Chondrocyte (in vitro differentiated cells): ENCODE measurements at regions not wholly inside any gene's neighbourhood (a gene's known extent, or its start where the extent isn't known, plus 50 kb on each side); places are given as distances from the start of the nearest gene placed in this dataset.

Source experiments
- DNase-seq: peaks from one replicate; pipeline ENCODE4 v3.0.0; 2021; ENCODE audit warnings: mixed read lengths, low spot score
- H3K27ac Mint-ChIP-seq: one replicate; pipeline ENCODE4 v1.8.0; 2021; ENCODE audit warnings: mild to moderate bottlenecking, moderate library complexity, mixed read lengths; ENCODE audit not compliant: unreplicated experiment
- H3K27me3 Mint-ChIP-seq: 2 replicates; pipeline ENCODE4 v1.8.0; 2021; ENCODE audit warnings: low read depth, mixed read lengths
- H3K36me3 Mint-ChIP-seq: 2 replicates; pipeline ENCODE4 v1.8.0; 2021; ENCODE audit warnings: low read depth, mixed read lengths
- H3K4me1 Mint-ChIP-seq: 2 replicates; pipeline ENCODE4 v1.8.0; 2021; ENCODE audit warnings: low read depth, mild to moderate bottlenecking, mixed read lengths
- H3K4me3 Mint-ChIP-seq: one replicate; pipeline ENCODE4 v1.8.0; 2021; ENCODE audit warnings: mild to moderate bottlenecking, moderate library complexity, mixed read lengths; ENCODE audit not compliant: unreplicated experiment
- H3K9me3 Mint-ChIP-seq: 2 replicates; pipeline ENCODE4 v1.8.0; 2021; ENCODE audit warnings: low read depth, mixed read lengths
- TF ChIP-seq, protein P1 (sequence below): fragments of 200-600 bp; sonication (generic); IDR thresholded peaks from 2 replicates; pipeline ENCODE4 v1.5.0; 2021; ENCODE audit warnings: antibody characterized with exemption, mild to moderate bottlenecking, moderate library complexity

DNA sequence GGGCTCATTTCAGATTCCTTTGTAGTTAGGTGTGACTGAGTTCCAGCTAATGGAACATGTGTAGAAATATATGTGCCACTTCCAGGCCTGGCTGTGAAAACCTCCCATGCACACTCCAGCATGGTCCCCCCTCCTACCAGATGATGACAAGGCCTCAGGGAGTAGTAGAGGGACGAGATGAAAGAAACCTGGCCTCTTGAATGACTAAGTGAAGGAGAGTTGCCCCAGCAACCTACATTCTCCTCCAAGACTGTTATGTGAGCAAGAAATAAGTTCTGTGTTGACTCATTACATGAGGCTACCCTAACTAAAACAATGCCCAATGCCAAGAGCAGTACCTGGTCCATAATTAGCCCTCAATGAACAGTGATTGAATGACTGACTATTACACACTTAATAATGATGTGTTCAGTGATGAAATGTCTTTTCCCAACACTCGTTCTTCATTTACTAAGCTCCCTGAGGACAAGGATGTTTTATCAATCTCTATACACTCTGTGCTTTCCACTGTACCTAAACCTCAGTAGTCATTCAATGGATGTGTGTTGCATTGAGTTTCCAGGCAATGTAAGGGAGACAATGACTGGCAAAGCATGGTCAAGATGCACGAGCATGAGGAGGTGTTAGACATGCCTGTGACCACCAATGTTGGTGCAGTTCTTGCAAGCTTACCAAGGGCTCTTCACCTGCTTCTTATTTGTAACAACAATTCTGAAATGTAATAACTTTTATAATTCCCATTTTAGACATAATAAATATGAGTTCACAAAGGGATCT lies 62.0 kb upstream of the BCL6 start:
- no peak for DNase-seq
- no peaks in the 10 kb centered on the region for H3K36me3 Mint-ChIP-seq
- H3K27me3 Mint-ChIP-seq, result no peaks in the 10 kb centered on the region
- no peak overlapping the region for H3K27ac Mint-ChIP-seq
- peaks cover 13% of the 10 kb centered on the region for H3K4me1 Mint-ChIP-seq
- TF ChIP-seq, protein P1, sequence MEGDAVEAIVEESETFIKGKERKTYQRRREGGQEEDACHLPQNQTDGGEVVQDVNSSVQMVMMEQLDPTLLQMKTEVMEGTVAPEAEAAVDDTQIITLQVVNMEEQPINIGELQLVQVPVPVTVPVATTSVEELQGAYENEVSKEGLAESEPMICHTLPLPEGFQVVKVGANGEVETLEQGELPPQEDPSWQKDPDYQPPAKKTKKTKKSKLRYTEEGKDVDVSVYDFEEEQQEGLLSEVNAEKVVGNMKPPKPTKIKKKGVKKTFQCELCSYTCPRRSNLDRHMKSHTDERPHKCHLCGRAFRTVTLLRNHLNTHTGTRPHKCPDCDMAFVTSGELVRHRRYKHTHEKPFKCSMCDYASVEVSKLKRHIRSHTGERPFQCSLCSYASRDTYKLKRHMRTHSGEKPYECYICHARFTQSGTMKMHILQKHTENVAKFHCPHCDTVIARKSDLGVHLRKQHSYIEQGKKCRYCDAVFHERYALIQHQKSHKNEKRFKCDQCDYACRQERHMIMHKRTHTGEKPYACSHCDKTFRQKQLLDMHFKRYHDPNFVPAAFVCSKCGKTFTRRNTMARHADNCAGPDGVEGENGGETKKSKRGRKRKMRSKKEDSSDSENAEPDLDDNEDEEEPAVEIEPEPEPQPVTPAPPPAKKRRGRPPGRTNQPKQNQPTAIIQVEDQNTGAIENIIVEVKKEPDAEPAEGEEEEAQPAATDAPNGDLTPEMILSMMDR, result no peak
- H3K4me3 Mint-ChIP-seq, result no peak overlapping the region
- peaks cover 4% of the 10 kb centered on the region for H3K9me3 Mint-ChIP-seq

DNA sequence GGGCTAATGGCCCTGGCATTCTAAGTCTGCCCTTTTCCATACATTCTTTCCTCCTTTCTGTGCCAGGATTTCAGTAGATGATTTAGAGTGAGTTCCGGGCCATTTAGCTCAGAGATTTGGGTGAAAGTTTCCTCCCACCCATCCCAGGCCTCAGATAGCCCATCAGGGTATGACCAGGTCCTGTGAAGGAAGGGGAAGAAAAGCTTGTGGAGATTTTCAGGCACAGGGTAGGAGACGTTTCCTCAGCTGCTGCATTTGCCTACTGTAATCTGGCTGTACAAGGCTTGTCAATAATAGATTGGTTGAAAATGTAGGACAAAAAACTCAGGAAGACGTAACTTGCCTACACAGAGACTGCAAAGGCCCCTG lies 63.2 kb upstream of the BCL6 start:
- Mint-ChIP-seq H3K27ac (no peak overlapping the region), H3K36me3 (no peaks in the 10 kb centered on the region), H3K27me3 (no peaks in the 10 kb centered on the region), H3K9me3 (peaks cover 4% of the 10 kb centered on the region), H3K4me3 (no peak overlapping the region), H3K4me1 (peaks cover 13% of the 10 kb centered on the region)
- TF ChIP-seq, protein P1, result no peak
- DNase-seq, result no peak

DNA sequence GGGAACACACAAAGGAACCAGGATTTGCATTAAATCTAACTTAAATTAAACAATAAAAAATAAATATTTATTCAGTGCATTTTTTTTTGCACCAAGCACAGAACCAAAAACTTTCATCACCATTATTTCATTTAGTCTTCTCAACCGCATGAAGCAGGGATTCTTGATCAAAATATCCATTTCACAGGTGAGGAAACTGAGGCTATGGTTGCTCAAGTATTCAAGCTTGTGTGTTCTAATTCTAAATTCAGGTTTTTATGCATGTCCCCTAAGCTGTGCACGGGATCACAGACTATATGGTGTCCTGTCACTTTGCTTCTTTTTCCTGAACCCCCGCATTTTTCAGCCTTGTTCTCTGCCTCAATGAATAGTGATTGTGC lies 64.3 kb upstream of the BCL6 start:
- Mint-ChIP-seq H3K4me1 (peaks cover 13% of the 10 kb centered on the region), H3K27me3 (no peaks in the 10 kb centered on the region), H3K27ac (no peak overlapping the region), H3K36me3 (no peaks in the 10 kb centered on the region), H3K9me3 (peaks cover 4% of the 10 kb centered on the region), H3K4me3 (no peak overlapping the region)
- TF ChIP-seq, protein P1, result no peak
- DNase-seq, result no peak

DNA sequence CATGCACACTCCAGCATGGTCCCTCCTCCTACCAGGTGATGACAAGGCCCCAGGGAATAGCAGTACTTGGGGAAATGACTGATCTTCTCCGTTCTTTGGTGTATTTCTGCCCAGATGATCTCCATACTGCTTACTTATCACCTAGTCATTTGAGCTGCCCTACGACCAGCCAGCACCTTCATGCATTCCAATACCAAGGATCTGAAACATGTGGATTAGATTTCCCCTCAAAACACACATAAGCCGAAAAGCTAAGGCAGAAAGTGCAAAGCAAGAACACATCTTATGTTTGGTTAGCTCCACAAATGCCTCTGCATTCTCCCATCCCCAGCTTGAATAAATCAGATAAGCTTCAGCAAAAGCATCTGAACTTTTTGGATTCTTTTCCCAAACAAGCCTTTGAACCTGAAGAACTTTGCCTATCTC lies 64.8 kb upstream of the BCL6 start:
- peaks cover 13% of the 10 kb centered on the region for H3K4me1 Mint-ChIP-seq
- H3K9me3 Mint-ChIP-seq, result peaks cover 4% of the 10 kb centered on the region
- TF ChIP-seq, protein P1, result no peak
- no peak overlapping the region for H3K27ac Mint-ChIP-seq
- H3K27me3 Mint-ChIP-seq, result no peaks in the 10 kb centered on the region
- no peaks in the 10 kb centered on the region for H3K36me3 Mint-ChIP-seq
- DNase-seq, result no peak
- H3K4me3 Mint-ChIP-seq, result no peak overlapping the region

DNA sequence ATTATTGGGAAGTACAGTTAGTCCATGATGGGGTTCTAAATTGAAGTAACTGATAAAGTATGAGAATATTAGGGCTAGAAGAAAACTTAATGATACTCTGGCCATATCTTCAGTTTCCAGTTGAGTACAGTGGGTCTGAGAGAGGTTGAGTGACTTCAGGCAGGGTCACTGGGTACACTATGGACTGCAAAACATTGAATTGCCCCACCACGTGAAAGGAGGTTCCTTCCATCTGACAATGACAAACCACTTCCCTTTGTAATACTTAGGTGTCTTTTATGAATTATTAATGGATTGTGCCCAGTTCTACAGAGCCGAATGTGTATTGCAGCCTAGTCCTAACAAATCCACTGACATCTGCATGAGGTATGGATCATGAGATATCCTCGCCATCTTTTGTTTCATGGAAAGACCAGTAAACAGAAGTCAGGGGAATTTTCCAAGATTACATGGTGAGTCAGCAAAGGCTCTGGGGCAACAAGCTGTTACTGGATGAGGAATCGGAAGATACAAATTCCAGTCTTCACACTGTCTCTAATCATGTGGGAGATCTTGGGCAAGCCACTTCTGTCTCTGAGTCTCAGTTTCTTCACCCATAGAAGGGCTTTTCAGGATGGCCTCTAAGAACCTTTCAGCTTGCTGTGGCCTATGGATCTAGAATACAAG lies 66.5 kb upstream of the BCL6 start:
- Mint-ChIP-seq H3K27me3 (no peaks in the 10 kb centered on the region), H3K4me1 (peaks cover 13% of the 10 kb centered on the region), H3K27ac (no peak overlapping the region), H3K9me3 (no peaks in the 10 kb centered on the region), H3K4me3 (no peak overlapping the region), H3K36me3 (no peaks in the 10 kb centered on the region)
- TF ChIP-seq, protein P1, result no peak
- no peak for DNase-seq
